GM13977 (cell line): ENCODE measurements at regions not wholly inside any gene's neighbourhood (a gene's known extent, or its start where the extent isn't known, plus 50 kb on each side); places are given as distances from the start of the nearest gene placed in this dataset.

Source experiments
- DNase-seq: peaks from one replicate; pipeline ENCODE4 v3.0.0; 2012; ENCODE audit warnings: low spot score
- in situ Hi-C: fragments of 300-500 bp; cut with MboI; formaldehyde crosslinking; loops from one replicate; pipeline ENCODE4 v1.12.0; 2022; ENCODE audit warnings: low sequenced_read_pairs, low pct_unique_long_range_greater_than_20kb, mixed read lengths, inconsistent platforms; ENCODE audit not compliant: unreplicated experiment
- TF ChIP-seq, protein P1 (sequence below): IDR thresholded peaks from 2 replicates; pipeline ENCODE4 v1.5.1; 2012; ENCODE audit warnings: mild to moderate bottlenecking, control low read depth; ENCODE audit not compliant: insufficient read depth; ENCODE audit errors: extremely low read depth, missing control alignments

- DNase-seq, result no peak
- TF ChIP-seq, protein P1, sequence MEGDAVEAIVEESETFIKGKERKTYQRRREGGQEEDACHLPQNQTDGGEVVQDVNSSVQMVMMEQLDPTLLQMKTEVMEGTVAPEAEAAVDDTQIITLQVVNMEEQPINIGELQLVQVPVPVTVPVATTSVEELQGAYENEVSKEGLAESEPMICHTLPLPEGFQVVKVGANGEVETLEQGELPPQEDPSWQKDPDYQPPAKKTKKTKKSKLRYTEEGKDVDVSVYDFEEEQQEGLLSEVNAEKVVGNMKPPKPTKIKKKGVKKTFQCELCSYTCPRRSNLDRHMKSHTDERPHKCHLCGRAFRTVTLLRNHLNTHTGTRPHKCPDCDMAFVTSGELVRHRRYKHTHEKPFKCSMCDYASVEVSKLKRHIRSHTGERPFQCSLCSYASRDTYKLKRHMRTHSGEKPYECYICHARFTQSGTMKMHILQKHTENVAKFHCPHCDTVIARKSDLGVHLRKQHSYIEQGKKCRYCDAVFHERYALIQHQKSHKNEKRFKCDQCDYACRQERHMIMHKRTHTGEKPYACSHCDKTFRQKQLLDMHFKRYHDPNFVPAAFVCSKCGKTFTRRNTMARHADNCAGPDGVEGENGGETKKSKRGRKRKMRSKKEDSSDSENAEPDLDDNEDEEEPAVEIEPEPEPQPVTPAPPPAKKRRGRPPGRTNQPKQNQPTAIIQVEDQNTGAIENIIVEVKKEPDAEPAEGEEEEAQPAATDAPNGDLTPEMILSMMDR, result no peak
- in situ Hi-C loops, result no loop called here
These were observed 211.5 kb upstream of the PWP1 start for GRCh38 chr12:107474099-107474498.

DNA sequence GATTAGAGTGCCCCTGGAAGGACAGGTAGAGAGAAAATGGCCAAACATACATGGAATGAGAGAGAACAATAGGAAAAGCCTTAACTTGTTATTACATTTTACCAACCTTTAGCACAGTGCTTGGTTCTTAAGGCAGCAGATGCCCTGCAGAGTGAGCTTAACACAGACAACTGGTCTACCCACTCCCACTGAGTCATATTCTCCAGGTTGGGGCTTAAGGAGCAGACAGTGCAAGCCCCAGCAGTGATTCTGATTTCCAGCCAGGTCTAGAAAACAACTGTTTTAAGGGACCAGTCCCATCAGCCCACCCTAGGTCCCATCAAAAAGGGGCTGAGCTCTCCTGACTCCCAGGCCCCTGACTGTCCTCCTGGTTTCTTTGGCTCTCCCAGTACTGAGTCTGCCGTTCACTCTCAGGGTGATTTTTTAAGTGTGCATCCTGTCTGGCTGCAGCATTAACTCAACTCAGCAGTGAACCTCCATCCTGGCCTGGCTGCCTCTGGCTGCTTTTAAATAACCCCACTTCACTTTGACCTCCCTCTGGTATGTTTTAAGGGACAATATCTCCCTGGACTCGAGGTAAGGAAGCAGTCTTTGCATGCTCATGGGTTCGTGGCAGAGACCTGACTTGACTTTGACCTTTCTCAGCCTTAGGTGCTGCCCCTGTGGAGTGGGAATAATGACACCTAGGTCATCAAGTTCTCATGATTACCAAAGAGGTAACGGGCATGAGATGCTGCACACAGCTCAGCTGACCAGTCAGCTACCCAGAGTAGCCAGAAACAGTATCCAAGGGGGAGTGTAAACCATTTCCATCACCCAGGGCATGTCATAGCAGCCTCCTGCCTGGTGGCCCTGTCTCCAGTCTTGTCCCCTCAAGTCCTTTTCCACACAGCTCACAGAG is 210.7 kb upstream of the PWP1 start:
- in situ Hi-C loops, result no loop called here
- TF ChIP-seq, protein P1, result no peak
- no peak for DNase-seq

DNA sequence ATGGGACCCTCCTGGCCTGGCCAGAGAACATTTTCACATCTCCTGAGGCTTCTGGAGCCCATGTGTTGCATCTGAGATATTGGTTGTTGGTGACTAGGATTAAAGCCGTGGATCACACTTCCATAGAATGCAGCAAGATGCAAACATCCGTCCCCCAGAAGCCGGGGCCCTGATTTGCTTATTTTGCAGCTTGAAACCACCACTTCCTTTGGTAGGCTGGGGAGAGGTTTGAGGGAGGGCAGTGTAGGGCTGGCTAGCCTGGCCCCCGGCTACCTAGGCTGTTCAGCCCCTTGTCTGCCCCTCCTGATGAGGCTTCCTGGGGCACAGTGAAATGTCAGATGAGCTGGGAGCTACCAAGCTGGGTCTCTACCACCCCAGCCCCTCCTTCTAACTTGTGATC is 209.7 kb upstream of the PWP1 start:
- TF ChIP-seq, protein P1, result no peak
- in situ Hi-C loops, result no loop called here
- no peak for DNase-seq

DNA sequence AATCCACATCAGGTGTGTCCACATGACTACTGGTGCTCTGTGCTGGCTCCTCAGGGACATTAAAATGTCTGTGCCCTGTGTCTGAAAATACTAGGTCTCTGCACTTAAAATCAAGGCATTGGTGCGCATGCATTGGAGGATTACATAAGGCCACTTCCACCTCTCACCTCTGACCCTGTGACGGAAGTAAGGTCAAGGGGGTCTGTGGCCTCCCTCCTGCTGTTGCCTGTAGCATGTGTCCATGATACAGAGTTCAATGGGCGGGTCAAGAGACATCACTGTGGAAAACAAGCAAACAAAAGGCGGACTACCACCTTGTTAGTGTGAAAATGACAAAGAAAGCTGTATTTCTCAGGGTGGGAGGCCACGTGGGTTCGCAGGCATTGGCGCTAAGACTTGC is 208.6 kb upstream of the PWP1 start:
- in situ Hi-C loops, result no loop called here
- DNase-seq, result no peak
- TF ChIP-seq, protein P1, result no peak

DNA sequence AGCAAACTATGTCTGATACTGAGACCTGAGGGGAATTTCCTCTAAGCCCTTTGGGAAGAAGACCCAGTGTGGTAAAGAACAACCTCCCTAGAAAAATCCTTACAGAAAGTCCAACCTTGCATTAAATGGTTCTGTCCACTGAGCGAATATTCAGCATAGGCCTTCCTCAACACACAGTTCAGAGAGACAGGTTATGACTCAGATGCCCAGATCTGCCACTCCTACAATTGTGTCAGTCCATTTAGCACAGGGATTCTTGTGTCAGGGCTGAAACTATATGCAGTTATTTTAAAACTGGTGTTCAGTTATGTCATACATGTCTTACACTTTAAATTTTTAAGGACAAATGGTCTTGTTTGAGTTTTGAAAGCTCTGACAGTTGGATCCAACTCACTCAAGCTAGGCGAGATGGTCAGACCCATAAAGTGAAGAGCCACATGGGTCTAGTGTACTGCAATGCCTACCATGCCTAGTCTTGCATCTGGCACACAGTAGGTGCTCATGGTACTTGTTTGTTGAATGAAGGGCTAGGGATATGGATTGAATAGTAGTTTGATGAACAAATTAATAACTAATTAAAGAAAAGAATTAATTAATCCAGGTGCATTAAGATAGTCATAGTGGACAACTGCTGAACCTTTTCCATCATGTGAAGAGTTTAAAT is 207.5 kb upstream of the PWP1 start:
- in situ Hi-C loops, result no loop called here
- DNase-seq, result no peak

DNA sequence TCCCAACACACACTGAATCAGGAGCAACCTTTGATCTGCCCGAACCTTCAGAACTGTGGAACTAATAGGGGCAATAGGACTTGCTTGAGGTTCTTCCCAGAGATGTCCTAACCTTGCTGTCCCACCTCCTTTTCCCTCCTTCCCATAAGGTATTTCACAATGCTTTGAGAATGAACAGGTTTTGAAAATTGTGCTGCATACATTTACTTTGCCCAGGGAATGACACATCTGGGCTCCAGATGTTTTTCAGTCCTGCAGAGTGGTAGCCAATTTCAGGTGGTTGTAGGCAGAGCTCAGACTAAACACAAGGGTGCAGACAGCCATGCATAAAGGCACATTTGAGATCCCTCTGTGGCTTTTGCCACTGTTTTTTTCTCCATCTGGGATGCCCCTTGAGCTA is 206.7 kb upstream of the PWP1 start:
- DNase-seq, result no peak
- in situ Hi-C loops, result no loop called here
- TF ChIP-seq, protein P1, result no peak

More for the DNA sequence above, 207.5 kb upstream of the PWP1 start:
- TF ChIP-seq, protein P1, result no peak
